ENCODE measurements at regions not wholly inside any gene's neighbourhood (a gene's known extent, or its start where the extent isn't known, plus 50 kb on each side); places are given as distances from the start of the nearest gene placed in this dataset.
"Not testable (repeated sequence)": the region's sequence is repeated elsewhere in the genome, so short reads cannot be mapped to it uniquely, and the experiment has no call there.

- Histone ChIP-seq H3K36me3 (ENCODE audit: control insufficient read depth in 2 of 2, extremely low read depth in 1 of 2, insufficient read depth in 1 of 2, low read length in 1 of 2) (no peaks in the 10 kb centered on the region), H3K4me1 (ENCODE audit: control insufficient read depth in 1 of 2, extremely low read depth in 1 of 2, insufficient read depth in 2 of 2, low read length in 2 of 2) (no peaks in the 10 kb centered on the region), H3K4me3 (ENCODE audit: control insufficient read depth in 1 of 2, extremely low read depth in 1 of 2, low read length in 1 of 2) (no peak overlapping the region), H3K9me3 (no peaks in the 10 kb centered on the region), H3K27me3 (replicated peaks in 1 of 2; ENCODE audit: control insufficient read depth in 2 of 2, extremely low read depth in 1 of 2, insufficient read depth in 2 of 2, low read length in 1 of 2) (no peaks in the 10 kb centered on the region), H3K27ac (ENCODE audit: low read length) (no peak overlapping the region)
- no peaks in the 10 kb centered on the region for H3K27me3 Mint-ChIP-seq
- H3K9me3 Mint-ChIP-seq, result no peaks in the 10 kb centered on the region
- no peak overlapping the region for H3K27ac Mint-ChIP-seq
- H3K4me3 Mint-ChIP-seq, result no peak overlapping the region
- WGBS (ENCODE audit: insufficient coverage), result 80% methylated on average over 1 of the region's 1 CpG
- ATAC-seq (replicated peaks in 1 of 4) (no peak), DNase-seq (no peak)
- H3K36me3 Mint-ChIP-seq, result no peaks in the 10 kb centered on the region
- H3K4me1 Mint-ChIP-seq, result peaks cover 0 to 1% (median 0%) of the 10 kb centered on the region in 3 donors
- CTCF ChIA-PET, result no interaction called here
- POLR2A ChIA-PET, result no interaction called here
Observed at GRCh38 chr10:4279655-4280054, 494.6 kb upstream of the KLF6 start.

GRCh38 chr10:4278186-4278585 lies 493.2 kb upstream of the KLF6 start:
- Histone ChIP-seq H3K4me3 (ENCODE audit: control insufficient read depth in 1 of 2, extremely low read depth in 1 of 2, low read length in 1 of 2) (no peak overlapping the region), H3K27ac (ENCODE audit: low read length) (no peak overlapping the region), H3K27me3 (replicated peaks in 1 of 2; ENCODE audit: control insufficient read depth in 2 of 2, extremely low read depth in 1 of 2, insufficient read depth in 2 of 2, low read length in 1 of 2) (peaks cover 0 to 3% of the 10 kb centered on the region in 2 experiments), H3K9me3 (no peaks in the 10 kb centered on the region), H3K36me3 (ENCODE audit: control insufficient read depth in 2 of 2, extremely low read depth in 1 of 2, insufficient read depth in 1 of 2, low read length in 1 of 2) (no peaks in the 10 kb centered on the region), H3K4me1 (ENCODE audit: control insufficient read depth in 1 of 2, extremely low read depth in 1 of 2, insufficient read depth in 2 of 2, low read length in 2 of 2) (no peaks in the 10 kb centered on the region)
- no peak overlapping the region for H3K27ac Mint-ChIP-seq
- H3K27me3 Mint-ChIP-seq, result peaks cover 3% of the 10 kb centered on the region in 2 donors
- H3K36me3 Mint-ChIP-seq, result peaks cover 4% of the 10 kb centered on the region
- no peak for DNase-seq
- ChIA-PET CTCF (interaction anchor here in 1 of 2 donors (0.5 kb wide), 1 partner anchor 1043 kb away, joined by 4 read pairs; no protein-coding TSS in a partner anchor), POLR2A (interaction anchor here (0.6 kb wide), 2 partner anchors 369 to 650 kb away, joined by 4 to 12 read pairs; no protein-coding TSS in a partner anchor)
- H3K4me3 Mint-ChIP-seq, result no peak overlapping the region
- no peaks in the 10 kb centered on the region for H3K4me1 Mint-ChIP-seq
- no CpG with 5 or more reads among the region's 4 CpGs for WGBS (ENCODE audit: insufficient coverage)
- no peak for ATAC-seq (replicated peaks in 1 of 4)
- H3K9me3 Mint-ChIP-seq, result no peaks in the 10 kb centered on the region

- Histone ChIP-seq H3K27me3 (replicated peaks in 1 of 2; ENCODE audit: control insufficient read depth in 2 of 2, extremely low read depth in 1 of 2, insufficient read depth in 2 of 2, low read length in 1 of 2) (peaks cover 0 to 3% of the 10 kb centered on the region in 2 experiments), H3K4me3 (ENCODE audit: control insufficient read depth in 1 of 2, extremely low read depth in 1 of 2, low read length in 1 of 2) (no peak overlapping the region), H3K27ac (ENCODE audit: low read length) (no peak overlapping the region), H3K36me3 (ENCODE audit: control insufficient read depth in 2 of 2, extremely low read depth in 1 of 2, insufficient read depth in 1 of 2, low read length in 1 of 2) (no peaks in the 10 kb centered on the region), H3K9me3 (no peaks in the 10 kb centered on the region), H3K4me1 (ENCODE audit: control insufficient read depth in 1 of 2, extremely low read depth in 1 of 2, insufficient read depth in 2 of 2, low read length in 2 of 2) (no peaks in the 10 kb centered on the region)
- ATAC-seq (replicated peaks in 1 of 4), result no peak
- Mint-ChIP-seq H3K9me3 (no peaks in the 10 kb centered on the region), H3K27me3 (peaks cover 3% of the 10 kb centered on the region in 2 donors), H3K4me1 (no peaks in the 10 kb centered on the region), H3K27ac (no peak overlapping the region), H3K4me3 (no peak overlapping the region), H3K36me3 (peaks cover 4% of the 10 kb centered on the region)
- ChIA-PET POLR2A (no interaction called here), CTCF (no interaction called here)
- DNase-seq, result no peak
- WGBS (ENCODE audit: insufficient coverage), result 94% methylated on average over 3 of the region's 4 CpGs
Observed at GRCh38 chr10:4276151-4276550, 491.1 kb upstream of the KLF6 start.

- H3K4me1 ChIP-seq (ENCODE audit: control insufficient read depth in 1 of 2, extremely low read depth in 1 of 2, insufficient read depth in 2 of 2, low read length in 2 of 2); H3K9me3 Mint-ChIP-seq; H3K27me3 Mint-ChIP-seq; H3K27me3 ChIP-seq (replicated peaks in 1 of 2; ENCODE audit: control insufficient read depth in 2 of 2, extremely low read depth in 1 of 2, insufficient read depth in 2 of 2, low read length in 1 of 2); H3K9me3 ChIP-seq; H3K27ac ChIP-seq (ENCODE audit: low read length); H3K4me1 Mint-ChIP-seq; H3K36me3 ChIP-seq (ENCODE audit: control insufficient read depth in 2 of 2, extremely low read depth in 1 of 2, insufficient read depth in 1 of 2, low read length in 1 of 2); DNase-seq; H3K27ac Mint-ChIP-seq; H3K4me3 ChIP-seq (ENCODE audit: control insufficient read depth in 1 of 2, extremely low read depth in 1 of 2, low read length in 1 of 2); H3K36me3 Mint-ChIP-seq; ATAC-seq (replicated peaks in 1 of 4); CTCF ChIA-PET; H3K4me3 Mint-ChIP-seq: not testable (repeated sequence)
- POLR2A ChIA-PET, result interaction anchor here in 1 of 2 donors (0.7 kb wide), 1 partner anchor 40 kb away, joined by 4 read pairs; no protein-coding TSS in a partner anchor
Observed at GRCh38 chr10:4274671-4275070, 489.7 kb upstream of the KLF6 start.

- H3K4me1 Mint-ChIP-seq, result peaks cover 0 to 6% (median 0%) of the 10 kb centered on the region in 3 donors
- Histone ChIP-seq H3K4me3 (ENCODE audit: control insufficient read depth in 1 of 2, extremely low read depth in 1 of 2, low read length in 1 of 2) (no peak overlapping the region), H3K9me3 (no peaks in the 10 kb centered on the region), H3K27ac (ENCODE audit: low read length) (no peak overlapping the region), H3K4me1 (ENCODE audit: control insufficient read depth in 1 of 2, extremely low read depth in 1 of 2, insufficient read depth in 2 of 2, low read length in 2 of 2) (no peaks in the 10 kb centered on the region), H3K36me3 (ENCODE audit: control insufficient read depth in 2 of 2, extremely low read depth in 1 of 2, insufficient read depth in 1 of 2, low read length in 1 of 2) (no peaks in the 10 kb centered on the region), H3K27me3 (replicated peaks in 1 of 2; ENCODE audit: control insufficient read depth in 2 of 2, extremely low read depth in 1 of 2, insufficient read depth in 2 of 2, low read length in 1 of 2) (peaks cover 0 to 3% of the 10 kb centered on the region in 2 experiments)
- ChIA-PET POLR2A (no interaction called here), CTCF (interaction anchor here in 1 of 2 donors (0.7 kb wide), 1 partner anchor 37 kb away, joined by 3 read pairs; no protein-coding TSS in a partner anchor)
- H3K27me3 Mint-ChIP-seq, result peaks cover 3 to 12% of the 10 kb centered on the region in 2 donors
- H3K4me3 Mint-ChIP-seq, result no peak overlapping the region
- peaks cover 4% of the 10 kb centered on the region for H3K36me3 Mint-ChIP-seq
- no peak overlapping the region for H3K27ac Mint-ChIP-seq
- WGBS (ENCODE audit: insufficient coverage), result 90% methylated on average over 2 of the region's 7 CpGs
- ATAC-seq (replicated peaks in 1 of 4), result no peak
- H3K9me3 Mint-ChIP-seq, result no peaks in the 10 kb centered on the region
- no peak for DNase-seq
Observed at GRCh38 chr10:4271193-4271592, 486.2 kb upstream of the KLF6 start.

- CTCF ChIA-PET, result no interaction called here
- 61% methylated on average over 3 of the region's 4 CpGs for WGBS (ENCODE audit: insufficient coverage)
- no peaks in the 10 kb centered on the region for H3K4me1 ChIP-seq (ENCODE audit: control insufficient read depth in 1 of 2, extremely low read depth in 1 of 2, insufficient read depth in 2 of 2, low read length in 2 of 2)
- H3K27me3 ChIP-seq (replicated peaks in 1 of 2; ENCODE audit: control insufficient read depth in 2 of 2, extremely low read depth in 1 of 2, insufficient read depth in 2 of 2, low read length in 1 of 2), result peaks cover 0 to 3% of the 10 kb centered on the region in 2 experiments
- no peaks in the 10 kb centered on the region for H3K36me3 ChIP-seq (ENCODE audit: control insufficient read depth in 2 of 2, extremely low read depth in 1 of 2, insufficient read depth in 1 of 2, low read length in 1 of 2)
- no peak overlapping the region for H3K27ac ChIP-seq (ENCODE audit: low read length)
- Mint-ChIP-seq H3K4me3 (no peak overlapping the region), H3K4me1 (peaks cover 0 to 12% (median 2%) of the 10 kb centered on the region in 3 donors), H3K36me3 (peaks cover 4% of the 10 kb centered on the region), H3K9me3 (no peaks in the 10 kb centered on the region), H3K27ac (no peak overlapping the region), H3K27me3 (peaks cover 3 to 12% of the 10 kb centered on the region in 2 donors)
- POLR2A ChIA-PET, result no interaction called here
- DNase-seq (no peak), ATAC-seq (replicated peaks in 1 of 4) (no peak)
- H3K9me3 ChIP-seq, result no peaks in the 10 kb centered on the region
- H3K4me3 ChIP-seq (ENCODE audit: control insufficient read depth in 1 of 2, extremely low read depth in 1 of 2, low read length in 1 of 2), result no peak overlapping the region
Observed at GRCh38 chr10:4270116-4270515, 485.1 kb upstream of the KLF6 start.

- H3K27ac ChIP-seq (ENCODE audit: low read length); H3K27ac Mint-ChIP-seq; H3K4me3 ChIP-seq (ENCODE audit: control insufficient read depth in 1 of 2, extremely low read depth in 1 of 2, low read length in 1 of 2); ATAC-seq (replicated peaks in 1 of 4); CTCF ChIA-PET; H3K4me3 Mint-ChIP-seq; H3K9me3 ChIP-seq; H3K27me3 ChIP-seq (replicated peaks in 1 of 2; ENCODE audit: control insufficient read depth in 2 of 2, extremely low read depth in 1 of 2, insufficient read depth in 2 of 2, low read length in 1 of 2); H3K4me1 ChIP-seq (ENCODE audit: control insufficient read depth in 1 of 2, extremely low read depth in 1 of 2, insufficient read depth in 2 of 2, low read length in 2 of 2); H3K36me3 ChIP-seq (ENCODE audit: control insufficient read depth in 2 of 2, extremely low read depth in 1 of 2, insufficient read depth in 1 of 2, low read length in 1 of 2); DNase-seq; H3K36me3 Mint-ChIP-seq; H3K9me3 Mint-ChIP-seq; H3K27me3 Mint-ChIP-seq: not testable (repeated sequence)
- H3K4me1 Mint-ChIP-seq, result peaks cover 0 to 12% (median 2%) of the 10 kb centered on the region in 3 donors
- POLR2A ChIA-PET, result interaction anchor here in 1 of 2 donors (0.5 kb wide), 1 partner anchor 53 kb away, joined by 3 read pairs; no protein-coding TSS in a partner anchor
- WGBS (ENCODE audit: insufficient coverage), result 100% methylated on average over 1 of the region's 6 CpGs
Observed at GRCh38 chr10:4268490-4268889, 483.5 kb upstream of the KLF6 start.
